AG09319 (cell line): ENCODE measurements at regions not wholly inside any gene's neighbourhood (a gene's known extent, or its start where the extent isn't known, plus 50 kb on each side); places are given as distances from the start of the nearest gene placed in this dataset.
"Not testable (repeated sequence)": the region's sequence is repeated elsewhere in the genome, so short reads cannot be mapped to it uniquely, and the experiment has no call there.

Source experiments
- DNase-seq: peaks from one replicate; pipeline ENCODE4 v3.0.0-alpha.2; 2010; ENCODE audit warnings: low read depth; ENCODE audit errors: extremely low read depth
- TF ChIP-seq, protein P1 (sequence below): IDR thresholded peaks from 2 replicates; pipeline ENCODE4 v1.5.1; 2011; ENCODE audit warnings: low read depth, mild to moderate bottlenecking, inconsistent platforms, low read length, moderate library complexity

DNA sequence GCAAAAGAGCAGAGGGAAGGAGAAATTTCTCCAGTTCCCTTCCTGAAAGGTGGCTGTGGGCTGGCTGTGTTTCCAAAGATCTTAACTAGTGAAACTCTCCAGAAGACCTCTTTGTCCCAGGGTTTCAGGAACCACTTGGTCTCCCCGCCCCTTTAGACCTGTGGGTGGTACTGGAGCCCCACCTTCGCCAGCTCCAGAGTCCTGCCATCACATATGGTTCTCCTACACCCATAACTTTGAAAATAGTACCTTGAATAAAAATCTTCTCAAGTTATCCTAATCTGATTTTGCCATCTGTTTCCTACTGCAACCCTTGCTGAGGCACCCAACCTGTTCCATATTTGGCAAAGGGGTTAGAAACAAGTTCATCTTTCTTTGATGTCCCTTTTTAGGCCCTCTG lies 303.9 kb downstream of the SEC16B start:
- no peak for DNase-seq
- TF ChIP-seq, protein P1, sequence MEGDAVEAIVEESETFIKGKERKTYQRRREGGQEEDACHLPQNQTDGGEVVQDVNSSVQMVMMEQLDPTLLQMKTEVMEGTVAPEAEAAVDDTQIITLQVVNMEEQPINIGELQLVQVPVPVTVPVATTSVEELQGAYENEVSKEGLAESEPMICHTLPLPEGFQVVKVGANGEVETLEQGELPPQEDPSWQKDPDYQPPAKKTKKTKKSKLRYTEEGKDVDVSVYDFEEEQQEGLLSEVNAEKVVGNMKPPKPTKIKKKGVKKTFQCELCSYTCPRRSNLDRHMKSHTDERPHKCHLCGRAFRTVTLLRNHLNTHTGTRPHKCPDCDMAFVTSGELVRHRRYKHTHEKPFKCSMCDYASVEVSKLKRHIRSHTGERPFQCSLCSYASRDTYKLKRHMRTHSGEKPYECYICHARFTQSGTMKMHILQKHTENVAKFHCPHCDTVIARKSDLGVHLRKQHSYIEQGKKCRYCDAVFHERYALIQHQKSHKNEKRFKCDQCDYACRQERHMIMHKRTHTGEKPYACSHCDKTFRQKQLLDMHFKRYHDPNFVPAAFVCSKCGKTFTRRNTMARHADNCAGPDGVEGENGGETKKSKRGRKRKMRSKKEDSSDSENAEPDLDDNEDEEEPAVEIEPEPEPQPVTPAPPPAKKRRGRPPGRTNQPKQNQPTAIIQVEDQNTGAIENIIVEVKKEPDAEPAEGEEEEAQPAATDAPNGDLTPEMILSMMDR = no peak

DNA sequence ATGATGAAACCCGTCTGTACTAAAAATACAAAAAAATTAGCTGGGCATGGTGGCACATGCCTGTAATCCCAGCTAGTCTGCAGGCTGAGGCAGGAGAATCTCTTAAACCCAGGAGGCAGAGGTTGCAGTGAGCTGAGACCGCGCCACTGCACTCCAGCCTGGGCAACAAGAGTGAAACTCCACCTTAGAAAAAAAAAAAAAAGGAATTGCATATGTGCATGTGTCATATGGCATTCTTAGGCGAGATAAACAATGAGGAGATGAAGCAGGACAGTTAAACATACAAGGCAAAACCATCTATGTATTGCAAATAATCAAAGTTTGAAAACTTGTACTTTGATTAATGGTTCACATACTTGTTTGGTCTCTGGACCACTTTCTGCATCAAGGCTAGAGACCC lies 305.1 kb downstream of the SEC16B start:
- DNase-seq = not testable (repeated sequence)

DNA sequence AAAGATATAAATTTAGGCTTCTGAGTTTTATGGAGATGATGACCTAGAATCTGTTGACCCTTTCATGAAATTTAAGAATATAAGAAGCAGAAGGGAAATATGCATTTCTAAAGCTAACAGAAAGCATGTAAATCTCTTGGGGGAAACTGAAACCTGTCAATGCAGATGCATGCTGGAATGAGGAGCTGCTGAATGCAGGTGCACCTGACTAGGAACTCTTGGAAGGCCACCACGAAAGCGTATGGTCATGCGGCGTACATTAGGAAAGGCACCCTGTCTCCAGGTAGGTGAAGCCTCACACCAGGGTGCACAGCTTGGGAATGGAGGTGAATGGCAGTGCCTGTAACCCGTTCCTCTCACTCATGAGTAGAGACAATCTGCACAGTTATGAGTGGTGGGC lies 309.7 kb downstream of the SEC16B start:
- DNase-seq = no peak
- TF ChIP-seq, protein P1 = no peak

DNA sequence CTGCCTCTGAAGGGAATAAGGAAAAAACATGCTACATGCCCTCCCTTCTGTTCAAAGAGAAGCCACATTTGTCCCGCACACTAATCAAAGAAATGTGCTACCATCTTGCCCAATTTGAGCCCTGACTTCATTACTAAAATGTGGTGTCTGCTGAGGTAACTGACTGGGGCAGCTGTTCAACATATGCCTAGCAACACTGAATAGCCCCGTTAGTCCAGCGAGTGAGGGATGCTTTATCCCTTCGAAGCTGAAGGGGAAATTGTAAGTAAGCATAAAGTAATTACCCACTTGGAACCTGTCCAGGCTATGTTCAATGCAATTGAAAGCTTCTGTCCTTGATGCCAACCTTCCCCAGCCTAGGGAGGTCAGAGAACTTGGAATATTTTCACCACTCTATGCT lies 310.6 kb downstream of the SEC16B start:
- TF ChIP-seq, protein P1 = no peak
- no peak for DNase-seq

DNA sequence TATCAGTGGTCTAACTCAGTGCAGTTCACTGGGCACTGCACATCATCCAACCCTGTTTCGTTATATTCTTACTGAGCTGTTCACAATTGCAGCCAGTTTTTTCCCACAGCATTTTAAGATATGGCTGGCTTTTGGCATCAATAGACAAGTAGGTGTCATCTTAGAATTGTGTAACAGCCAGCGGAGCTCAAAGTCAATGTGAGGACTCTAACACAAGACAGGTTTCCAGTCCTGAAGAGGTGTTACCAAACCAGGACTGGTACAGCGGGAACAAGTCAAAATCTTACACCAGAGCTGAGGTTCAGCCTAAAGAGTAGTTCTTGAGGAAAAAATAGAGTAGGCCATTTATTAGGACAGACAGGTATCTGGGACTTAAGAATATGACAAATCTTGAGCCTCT lies 313.3 kb downstream of the SEC16B start:
- DNase-seq = no peak
- TF ChIP-seq, protein P1 = no peak

DNA sequence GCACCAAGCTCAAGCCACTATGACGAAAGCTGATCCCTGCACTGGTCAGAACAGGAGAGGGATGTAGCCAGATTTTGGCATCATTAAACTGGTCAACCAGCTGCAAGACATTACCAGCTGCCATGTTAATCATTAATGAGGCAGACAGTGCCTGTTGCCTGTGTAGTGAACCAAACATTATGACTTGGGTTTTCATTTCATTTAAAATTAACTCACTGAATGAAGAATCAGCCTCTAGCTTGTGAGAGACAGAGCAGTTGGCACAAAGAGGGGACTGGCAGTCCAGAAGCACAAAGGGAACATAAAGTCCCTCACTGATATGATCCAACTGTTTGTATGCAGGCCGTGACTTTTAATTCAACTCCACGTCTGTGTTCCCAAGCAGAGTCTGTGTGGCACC lies 318.9 kb downstream of the SEC16B start:
- DNase-seq = no peak
- TF ChIP-seq, protein P1 = no peak

DNA sequence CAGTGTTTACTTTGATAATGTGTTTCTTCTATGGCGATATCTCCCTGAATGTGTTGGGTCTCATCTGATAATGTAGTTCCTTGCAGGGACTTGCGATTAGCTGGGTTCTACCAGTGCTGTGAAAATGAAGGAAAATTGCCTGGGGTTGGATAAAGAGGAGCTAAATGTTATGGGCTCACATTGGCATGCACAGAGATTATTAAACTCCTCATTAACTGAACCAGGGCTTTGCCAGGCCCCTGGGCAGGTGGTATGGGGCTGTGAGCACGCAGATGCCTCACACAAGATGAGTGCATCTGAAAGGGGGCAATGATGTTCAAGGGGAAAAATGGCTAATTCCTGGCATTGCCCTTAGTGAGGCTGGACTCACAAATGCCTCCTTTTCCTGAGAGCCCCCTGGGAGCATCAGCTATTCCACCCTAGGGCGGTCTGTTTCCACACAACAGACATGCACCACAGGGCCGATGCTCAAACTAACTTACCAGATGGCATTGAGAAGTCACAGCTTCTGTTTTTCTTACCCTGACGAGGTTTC lies 321.1 kb downstream of the SEC16B start:
- TF ChIP-seq, protein P1 = no peak
- DNase-seq = no peak

DNA sequence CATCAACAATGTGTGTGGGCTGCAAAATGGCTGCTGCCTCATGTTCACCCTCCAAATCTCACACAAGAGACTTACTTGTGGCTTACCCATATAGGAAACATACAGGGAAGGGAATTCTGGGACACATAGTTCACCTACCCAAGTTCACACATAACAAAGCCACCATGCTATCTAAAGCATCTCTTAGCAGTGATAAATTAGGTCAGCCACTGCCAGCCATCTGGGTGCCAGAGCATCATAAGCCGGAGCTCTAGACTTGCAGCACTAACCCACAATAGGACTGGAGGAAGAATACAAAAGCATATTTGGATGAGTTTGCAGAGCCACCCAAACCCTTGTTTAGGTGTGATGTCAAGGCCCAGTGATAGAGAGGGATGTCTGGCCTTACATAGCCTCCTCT lies 321.7 kb downstream of the SEC16B start:
- DNase-seq = no peak
- TF ChIP-seq, protein P1 = no peak
